ENCODE measurements at regions not wholly inside any gene's neighbourhood (a gene's known extent, or its start where the extent isn't known, plus 50 kb on each side); places are given as distances from the start of the nearest gene placed in this dataset.

DNA sequence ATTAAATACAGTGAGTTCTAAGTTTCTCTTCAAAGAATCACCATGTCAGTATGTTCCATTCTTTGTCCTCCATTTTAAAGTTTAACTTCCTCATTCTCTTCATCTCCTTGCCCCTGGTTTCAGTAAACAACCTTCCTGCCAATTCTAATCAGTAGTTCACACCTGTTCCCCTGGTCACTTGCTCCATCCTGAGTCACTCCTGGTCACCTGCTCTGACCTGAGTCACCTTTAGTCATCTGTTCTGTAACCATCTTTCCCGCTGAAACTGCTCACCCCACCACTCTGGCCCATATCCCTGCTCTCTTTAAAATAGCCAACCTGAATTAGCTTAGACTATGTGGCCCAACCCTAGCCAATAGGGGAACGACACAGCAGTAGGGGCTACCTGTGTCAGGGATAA, 1447.4 kb upstream of the TMEM132C start (continued):
- TF ChIP-seq, protein P1, sequence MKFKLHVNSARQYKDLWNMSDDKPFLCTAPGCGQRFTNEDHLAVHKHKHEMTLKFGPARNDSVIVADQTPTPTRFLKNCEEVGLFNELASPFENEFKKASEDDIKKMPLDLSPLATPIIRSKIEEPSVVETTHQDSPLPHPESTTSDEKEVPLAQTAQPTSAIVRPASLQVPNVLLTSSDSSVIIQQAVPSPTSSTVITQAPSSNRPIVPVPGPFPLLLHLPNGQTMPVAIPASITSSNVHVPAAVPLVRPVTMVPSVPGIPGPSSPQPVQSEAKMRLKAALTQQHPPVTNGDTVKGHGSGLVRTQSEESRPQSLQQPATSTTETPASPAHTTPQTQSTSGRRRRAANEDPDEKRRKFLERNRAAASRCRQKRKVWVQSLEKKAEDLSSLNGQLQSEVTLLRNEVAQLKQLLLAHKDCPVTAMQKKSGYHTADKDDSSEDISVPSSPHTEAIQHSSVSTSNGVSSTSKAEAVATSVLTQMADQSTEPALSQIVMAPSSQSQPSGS (IDR thresholded peaks at IDR 0.05; ENCODE audit: low read length), result no peak
- TF ChIP-seq KDM4A (IDR thresholded peaks at IDR 0.05; ENCODE audit: low read depth, low read length, severe bottlenecking) (no peak), TAF7 (optimal IDR thresholded peaks at IDR 0.05; ENCODE audit: borderline replicate concordance, low read depth, low read length) (no peak)
